AG04449 (cell line): ENCODE measurements at regions not wholly inside any gene's neighbourhood (a gene's known extent, or its start where the extent isn't known, plus 50 kb on each side); places are given as distances from the start of the nearest gene placed in this dataset.
A peak's percentile ranks its signal among the peaks of the same experiment; 100 is the strongest.

Experiments used
- CTCF ChIA-PET: fragments of 350-600 bp; formaldehyde crosslinking; extraction: SDS; loops from one replicate; lab custom pipeline; 2021; ENCODE audit warnings: antibody characterized with exemption; lab: Yijun Ruan, JAX
- POLR2A ChIA-PET: fragments of 400-600, 350-600 bp; formaldehyde crosslinking; extraction: SDS; loops from one replicate; lab custom pipeline; 2020; ENCODE audit warnings: antibody characterized with exemption, inconsistent platforms; lab: Yijun Ruan, JAX
- DNase-seq: peaks from one replicate; pipeline ENCODE4 v3.0.0-alpha.2; 2010; ENCODE audit warnings: low read depth, low spot score
- H3K4me3 ChIP-seq: 2 replicates; pipeline ENCODE4 v1.5.1; 2011; ENCODE audit warnings: low read depth, mild to moderate bottlenecking, control low read depth, low read length
- CTCF ChIP-seq: IDR thresholded peaks from one replicate; pipeline ENCODE4 v1.5.1; 2011; ENCODE audit warnings: mild to moderate bottlenecking, moderate library complexity, low read length, control low read depth, inconsistent platforms; ENCODE audit not compliant: insufficient read depth; ENCODE audit errors: missing control alignments

GRCh38 chr15:87498560-87498959 lies 758.0 kb downstream of the NTRK3 start:
- no peak overlapping the region for H3K4me3 ChIP-seq
- ChIA-PET POLR2A (no interaction called here), CTCF (interaction anchor here (0.9 kb wide), 1 partner anchor 458 kb away, joined by 3 read pairs; no protein-coding TSS in a partner anchor)
- DNase-seq = peak; percentile 16
- no peak for TF ChIP-seq CTCF

GRCh38 chr15:87496795-87497194 lies 759.7 kb downstream of the NTRK3 start:
- ChIA-PET POLR2A (no interaction called here), CTCF (interaction anchor here (0.5 kb wide), 1 partner anchor 748 kb away, joined by 4 read pairs; no protein-coding TSS in a partner anchor)
- TF ChIP-seq CTCF = no peak
- H3K4me3 ChIP-seq = no peak overlapping the region
- DNase-seq = no peak

GRCh38 chr15:87496109-87496508 lies 760.4 kb downstream of the NTRK3 start:
- ChIA-PET POLR2A (no interaction called here), CTCF (no interaction called here)
- no peak for TF ChIP-seq CTCF
- H3K4me3 ChIP-seq = no peak overlapping the region
- DNase-seq = no peak

- ChIA-PET POLR2A (no interaction called here), CTCF (no interaction called here)
- no peak for DNase-seq
- no peak for TF ChIP-seq CTCF
- no peak overlapping the region for H3K4me3 ChIP-seq
These were observed 762.7 kb downstream of the NTRK3 start for GRCh38 chr15:87493803-87494202.

- H3K4me3 ChIP-seq = no peak overlapping the region
- POLR2A ChIA-PET = no interaction called here
- CTCF ChIA-PET = no interaction called here
- DNase-seq = peak; percentile 12
- no peak for TF ChIP-seq CTCF
These were observed 764.2 kb downstream of the NTRK3 start for GRCh38 chr15:87492321-87492720.

- DNase-seq = no peak
- ChIA-PET POLR2A (no interaction called here), CTCF (no interaction called here)
- no peak for TF ChIP-seq CTCF
- H3K4me3 ChIP-seq = no peak overlapping the region
These were observed 765.9 kb downstream of the NTRK3 start for GRCh38 chr15:87490666-87491065.
